Stimulated activated CD4-positive, alpha-beta T cell treated with anti-CD3 and anti-CD28 coated beads, Interleukin-1b, Interleukin-23, amount 100 ng/mL, for 1 hour (primary cell): ENCODE measurements at regions not wholly inside any gene's neighbourhood (a gene's known extent, or its start where the extent isn't known, plus 50 kb on each side); places are given as distances from the start of the nearest gene placed in this dataset.

Experiments
- DNase-seq, 2 donors: peaks; one replicate each; pipeline ENCODE4 v3.0.0-alpha.2; 2020; ENCODE audit warnings: low read depth in 2 of 2

GRCh38 chr11:128095466-128095981 is 491.8 kb downstream of the ETS1 start:
- DNase-seq = no peak

DNA sequence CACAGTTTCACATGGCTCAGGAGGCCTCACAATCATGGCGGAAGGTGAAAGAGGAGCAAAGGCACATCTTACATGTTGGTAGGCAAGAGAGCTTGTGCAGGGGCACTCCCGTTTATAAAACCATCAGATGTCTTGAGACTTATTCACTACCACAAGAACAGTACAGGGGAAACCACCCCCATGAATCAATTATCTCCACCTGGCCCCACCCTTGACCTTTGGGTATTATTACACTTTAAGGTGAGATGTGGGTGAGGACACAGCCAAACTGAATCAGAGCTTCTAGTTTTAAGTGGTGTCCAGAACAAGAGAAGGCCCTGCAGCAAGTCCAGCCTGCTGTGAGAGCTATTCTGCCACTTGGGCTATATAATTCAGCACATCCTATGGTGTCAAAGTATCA is 493.7 kb downstream of the ETS1 start:
- DNase-seq = no peak

DNA sequence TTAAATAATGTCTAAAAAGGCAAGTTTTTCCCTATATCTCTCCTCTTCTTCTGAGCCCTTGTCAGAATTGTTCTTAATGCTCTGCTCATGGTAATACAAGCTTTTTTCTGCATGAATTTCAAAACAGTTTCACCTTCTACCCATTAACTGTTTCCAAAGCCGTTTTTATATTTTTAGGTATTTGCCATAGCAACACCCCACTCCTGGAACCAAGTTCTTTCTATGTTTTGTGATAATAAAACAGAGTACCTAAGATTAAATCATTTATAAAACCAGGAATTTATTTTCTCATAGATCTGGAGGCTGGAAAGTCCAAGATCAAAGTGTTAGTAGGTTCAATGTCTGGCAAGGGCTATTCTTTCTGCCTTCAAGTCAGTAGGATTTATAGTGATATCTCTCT is 497.4 kb downstream of the ETS1 start:
- DNase-seq = no peak

DNA sequence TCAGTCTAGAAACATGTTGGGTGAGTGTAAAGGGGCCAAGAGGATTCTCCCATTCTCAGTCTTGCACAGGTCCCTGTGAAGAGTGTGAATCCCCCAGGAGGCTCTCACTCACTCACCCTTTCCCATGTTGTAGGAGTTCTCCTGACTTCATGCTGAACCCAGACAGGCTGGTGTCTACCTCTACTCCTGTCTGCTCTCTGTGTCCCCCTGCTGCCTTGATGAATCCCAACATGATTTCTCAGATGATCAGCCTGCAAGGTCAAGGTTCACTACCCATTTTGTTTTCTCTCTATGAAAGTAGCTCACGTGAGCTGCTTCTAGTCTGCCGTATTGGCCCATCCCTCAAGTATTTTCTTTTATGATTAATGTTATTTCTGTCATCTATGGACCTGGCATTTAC is 500.6 kb downstream of the ETS1 start:
- DNase-seq = no peak

DNA sequence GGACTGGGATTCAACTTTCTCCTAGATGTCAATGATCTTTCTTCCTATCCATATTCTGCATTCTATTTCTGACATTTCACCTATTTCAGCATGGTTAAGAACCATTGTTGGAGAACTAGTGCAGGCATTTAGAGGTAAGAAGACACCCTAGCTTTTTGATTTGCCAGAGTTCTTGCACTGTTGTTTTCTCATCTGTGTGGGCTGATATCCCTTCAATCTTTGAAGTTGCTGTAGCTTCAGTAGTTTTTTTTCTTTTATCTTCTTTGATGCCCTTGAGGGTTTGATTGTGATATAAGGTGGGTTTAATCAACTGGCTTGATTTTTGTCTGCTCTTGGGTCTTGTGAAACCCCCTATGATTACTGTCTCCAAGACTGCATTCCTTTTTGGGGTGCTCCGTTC is 502.1 kb downstream of the ETS1 start:
- no peak for DNase-seq

GRCh38 chr11:128082574-128082973 is 504.8 kb downstream of the ETS1 start:
- no peak for DNase-seq

DNA sequence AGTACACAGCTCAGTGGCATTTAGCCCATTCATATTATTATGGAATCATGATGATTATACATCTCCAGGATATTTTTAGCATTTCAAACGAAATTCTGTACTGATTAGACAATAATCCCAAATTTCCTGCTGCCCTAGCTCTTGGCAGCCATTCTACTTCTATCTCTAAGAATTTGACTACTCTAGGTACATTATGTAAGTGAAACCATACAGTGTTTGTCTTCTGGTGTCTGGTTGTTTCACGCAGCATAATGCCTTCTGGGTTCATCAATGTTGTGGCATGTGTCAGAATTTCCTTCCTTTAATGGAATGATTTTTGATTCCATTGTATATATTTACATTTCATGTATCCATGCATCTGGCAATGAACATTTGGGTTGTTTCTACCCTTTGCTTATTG is 517.7 kb downstream of the ETS1 start:
- DNase-seq = no peak

DNA sequence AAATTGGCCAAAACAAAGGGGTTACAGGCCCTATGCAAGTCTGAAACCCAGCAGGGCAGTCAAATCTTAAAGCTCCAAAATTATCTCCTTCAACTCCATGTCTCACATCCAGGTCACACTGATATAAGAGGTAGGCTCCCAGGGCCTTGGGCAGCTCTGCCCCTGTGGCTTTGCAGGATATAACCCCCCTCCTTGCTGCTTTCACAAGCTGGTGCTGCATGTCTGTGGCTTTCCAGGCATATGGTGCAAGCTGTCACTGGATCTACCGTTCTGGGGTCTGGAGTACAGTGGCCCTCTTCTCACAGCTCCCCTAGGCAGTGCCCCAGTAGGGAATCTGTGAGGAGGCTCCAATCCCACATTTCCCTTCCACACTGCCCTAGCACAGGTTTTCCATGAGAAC is 519.6 kb downstream of the ETS1 start:
- DNase-seq = no peak

GRCh38 chr11:128066399-128066798 is 521.0 kb downstream of the ETS1 start:
- DNase-seq = no peak

DNA sequence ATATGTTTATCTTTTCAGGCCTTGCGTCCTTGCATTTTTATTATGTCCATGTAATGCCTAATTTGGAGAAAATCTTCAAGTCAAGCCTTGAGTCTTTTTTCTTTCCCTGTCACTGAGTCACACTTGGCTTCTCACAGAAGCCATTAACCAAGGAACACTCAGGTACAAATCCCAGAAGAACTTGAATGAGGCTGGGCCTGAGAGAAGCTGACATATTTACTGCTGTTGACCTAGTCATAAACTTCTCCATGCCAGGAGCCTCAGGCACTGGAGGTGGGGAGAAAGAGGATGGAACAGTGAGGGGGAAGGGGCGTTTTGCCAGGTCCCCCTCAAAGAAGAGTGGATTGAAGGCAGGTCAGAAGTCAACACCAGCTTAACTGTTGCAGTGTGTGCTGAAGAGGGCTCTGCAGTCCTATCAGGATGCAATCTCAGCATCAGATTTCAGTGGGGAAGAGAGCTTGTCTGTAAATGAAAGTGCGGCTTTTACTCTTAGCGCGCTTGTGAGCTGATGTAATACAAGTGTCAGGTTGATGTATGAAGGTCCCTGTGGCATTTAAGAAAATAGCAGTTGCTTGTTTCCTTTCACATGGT is 526.0 kb downstream of the ETS1 start:
- no peak for DNase-seq

DNA sequence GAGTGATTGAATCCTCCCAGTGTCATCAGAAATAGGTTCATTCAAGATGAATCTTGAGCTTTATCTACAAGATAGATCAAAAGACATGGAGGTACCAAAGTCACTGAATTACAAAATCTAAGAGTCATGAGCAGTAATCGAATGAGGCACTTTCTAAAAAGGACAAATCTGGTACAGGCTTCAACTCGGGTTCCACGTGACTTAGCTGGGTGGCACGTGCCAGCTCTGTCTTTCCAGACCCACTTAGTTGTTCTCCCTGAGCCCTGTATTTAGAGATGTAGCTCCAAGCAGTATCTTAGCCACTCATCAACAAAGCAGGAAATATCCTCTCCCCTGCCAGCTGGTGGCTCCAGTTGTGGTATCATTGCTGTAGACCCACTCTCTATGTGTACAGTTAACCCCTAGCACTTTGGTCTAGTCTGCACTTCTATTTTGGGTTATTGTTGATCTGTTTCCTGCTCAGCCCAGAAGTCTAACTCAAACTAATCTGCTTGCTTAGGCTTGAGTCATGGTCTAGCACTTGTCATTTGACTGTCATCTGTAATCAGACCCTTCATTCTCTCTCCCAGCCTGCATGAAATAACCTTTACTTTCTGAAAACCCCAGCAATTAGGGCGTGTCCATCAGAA is 528.7 kb downstream of the ETS1 start:
- no peak for DNase-seq

- no peak for DNase-seq
Observed at GRCh38 chr11:128057786-128058395, 529.5 kb downstream of the ETS1 start.

DNA sequence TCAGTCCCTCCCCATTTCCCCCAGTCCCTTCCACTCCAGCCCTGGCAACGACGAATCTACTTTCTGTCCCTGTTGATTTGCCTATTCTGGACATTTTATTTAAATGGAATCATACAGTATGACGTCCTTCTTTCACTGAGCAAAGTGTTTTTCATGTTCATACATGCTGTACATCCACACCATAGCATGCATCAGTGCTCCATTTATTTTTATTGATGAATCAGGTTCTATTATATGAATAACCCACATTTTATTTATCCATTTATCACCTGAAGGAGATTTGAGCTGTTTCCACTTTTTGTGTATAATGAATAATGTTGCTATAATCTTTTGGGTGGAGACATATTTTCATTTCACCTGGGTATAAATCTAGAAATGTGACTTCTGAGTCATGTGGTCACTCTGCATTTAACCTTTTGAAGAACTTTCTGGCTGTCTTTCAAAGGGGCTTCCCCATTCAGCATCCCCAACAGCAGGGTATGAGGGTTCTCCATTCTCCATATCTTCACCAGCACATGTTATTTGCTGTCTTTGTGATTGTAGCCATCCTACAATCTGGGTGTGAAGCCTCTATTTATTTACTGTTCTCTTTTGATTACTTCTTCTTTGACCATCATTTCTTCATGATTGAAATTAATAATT is 531.7 kb downstream of the ETS1 start:
- no peak for DNase-seq

DNA sequence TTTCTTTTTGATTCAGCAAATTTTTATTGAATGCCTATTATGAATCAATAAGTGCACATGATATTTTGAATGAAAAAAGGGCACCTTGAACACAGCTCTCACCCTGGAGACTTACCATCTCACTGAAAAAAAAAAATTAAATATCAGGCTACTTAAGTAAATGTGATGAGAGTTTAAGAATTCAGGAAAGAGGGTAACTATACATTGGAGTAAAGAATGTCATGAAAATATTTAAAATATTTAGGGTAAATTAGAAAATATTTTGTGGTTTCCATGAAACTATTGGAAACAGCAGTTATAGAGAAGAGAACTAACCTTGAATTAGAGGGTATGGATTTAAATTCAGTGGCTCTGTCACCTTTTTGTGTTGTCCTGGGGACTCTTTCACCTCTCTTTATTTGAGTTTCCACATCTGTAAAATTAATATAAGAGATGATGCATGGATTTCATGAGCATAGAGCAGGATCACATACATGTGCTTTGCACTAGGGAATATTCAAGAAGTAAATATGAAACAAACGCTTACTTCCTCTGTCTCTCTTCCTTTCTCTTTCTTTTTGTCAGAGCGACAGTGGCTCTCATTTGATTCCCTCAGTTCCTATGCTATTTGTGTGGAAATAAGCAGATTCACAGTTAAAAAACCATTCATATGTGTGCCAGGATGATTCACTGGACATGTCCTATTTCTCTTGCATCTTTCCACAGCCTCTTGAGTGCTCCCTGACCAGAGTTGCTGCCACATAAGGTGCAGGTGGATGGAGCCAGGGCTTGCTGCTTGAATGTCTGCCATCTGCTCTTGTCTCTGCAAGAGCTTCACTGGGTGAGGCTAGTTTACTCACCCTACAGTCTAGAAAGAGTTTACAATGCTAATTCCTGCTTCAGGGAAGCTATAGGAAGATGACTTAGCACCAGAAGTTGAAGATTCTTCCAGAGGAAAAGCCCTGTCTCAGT is 533.1 kb downstream of the ETS1 start:
- no peak for DNase-seq

DNA sequence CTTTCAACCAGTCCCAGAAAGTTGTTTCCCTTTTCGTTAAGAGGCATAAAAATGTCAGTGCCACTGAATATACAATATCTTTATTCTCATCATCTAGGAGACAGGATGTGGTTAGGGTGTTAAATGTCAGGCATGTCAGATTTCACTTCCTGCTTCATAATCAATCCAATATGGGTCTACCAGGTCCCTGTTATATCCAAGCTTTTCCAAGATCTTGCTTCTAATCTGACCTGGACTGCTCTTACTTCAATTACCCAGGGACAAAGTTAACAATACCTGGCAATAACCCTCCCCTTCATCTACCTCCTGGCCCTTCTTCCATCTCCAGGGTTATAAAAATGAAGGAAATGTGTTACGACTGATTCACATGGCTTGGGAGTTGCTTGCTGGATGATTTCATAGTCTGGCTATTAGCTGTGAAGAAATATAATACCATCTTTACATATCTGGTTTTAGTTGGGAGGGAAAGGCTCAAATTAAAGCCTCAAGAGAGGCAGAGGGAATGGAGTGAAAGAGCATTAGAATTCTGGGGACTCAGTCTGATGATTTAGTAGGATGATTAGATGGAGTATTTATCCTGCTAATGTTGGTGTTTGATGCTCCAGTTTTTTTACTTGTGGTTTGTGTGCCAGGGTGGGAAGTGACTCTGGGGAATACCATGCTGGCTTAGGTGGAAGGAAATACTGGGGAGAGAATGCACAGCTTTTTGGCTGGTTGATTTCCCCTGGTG is 534.3 kb downstream of the ETS1 start:
- DNase-seq = no peak

- DNase-seq = no peak
Observed at GRCh38 chr11:128048121-128048520, 539.2 kb downstream of the ETS1 start.

DNA sequence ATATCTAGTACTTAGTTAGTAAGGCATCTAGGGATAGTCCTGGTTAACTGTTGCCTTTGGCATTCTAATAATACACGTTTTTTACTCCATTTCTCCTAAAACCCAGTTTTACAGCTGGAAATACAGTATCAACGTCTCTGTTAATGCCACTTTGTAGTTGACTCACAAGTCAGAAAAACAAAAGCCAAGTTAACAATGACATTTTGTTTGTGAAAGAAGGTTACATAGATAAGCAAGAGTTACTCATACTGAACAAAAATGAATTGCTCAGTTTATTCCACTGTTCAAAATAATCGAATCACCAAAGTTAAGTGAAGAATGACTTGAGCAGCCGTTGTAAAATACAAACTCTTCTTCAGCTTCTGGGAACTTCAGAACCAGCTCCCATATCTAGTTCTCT is 540.3 kb downstream of the ETS1 start:
- no peak for DNase-seq

DNA sequence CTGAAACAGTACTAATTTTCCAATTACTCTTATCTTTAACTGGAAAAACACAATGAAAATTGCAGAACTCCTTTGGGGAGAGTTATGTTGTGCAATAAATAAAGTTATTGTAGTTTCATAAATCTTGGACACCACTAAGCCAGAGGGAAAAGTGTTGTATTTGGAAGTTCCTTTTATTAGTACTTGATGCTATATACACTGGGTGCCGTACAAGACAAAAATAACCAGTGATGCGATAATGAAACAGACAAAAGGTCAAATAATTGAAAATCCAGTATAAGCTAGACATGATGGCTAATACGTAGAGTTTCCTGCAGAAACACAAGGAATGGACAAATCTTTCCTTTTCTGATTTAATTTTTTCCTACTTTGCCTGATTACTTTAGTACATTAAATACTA is 541.1 kb downstream of the ETS1 start:
- DNase-seq = no peak

DNA sequence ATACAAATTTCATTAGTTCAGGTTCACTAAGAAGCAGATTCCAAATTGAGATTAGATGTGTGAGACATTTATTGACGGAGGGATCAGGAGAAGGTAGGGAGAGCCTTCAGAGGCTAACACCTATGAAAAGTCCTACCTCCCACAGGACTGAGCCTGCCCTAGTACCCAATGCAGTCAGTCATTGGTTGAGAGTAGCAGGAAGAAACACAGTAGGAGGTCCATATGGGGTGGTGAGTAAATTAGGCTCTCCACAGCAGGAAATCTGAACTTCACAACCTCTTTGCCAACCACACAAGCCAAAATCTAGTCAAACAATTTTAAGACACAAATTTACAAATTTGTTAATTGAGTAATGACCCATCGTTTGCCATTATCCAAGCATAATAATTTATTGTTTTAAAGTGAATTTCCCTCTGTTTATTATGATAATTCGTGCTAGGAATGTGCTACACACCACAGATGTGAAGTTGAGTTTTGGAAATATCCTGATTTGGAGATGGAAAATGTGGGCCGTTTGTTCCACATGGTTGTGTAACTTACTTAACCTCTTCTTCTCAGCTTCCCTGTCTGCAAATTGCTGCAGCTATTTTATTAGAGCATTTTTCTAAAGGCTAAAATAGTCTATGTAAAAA is 542.1 kb downstream of the ETS1 start:
- DNase-seq = no peak

GRCh38 chr11:128042290-128042751 is 545.0 kb downstream of the ETS1 start:
- DNase-seq = no peak
